Kidney tubule cell (primary cell): ENCODE measurements at regions not wholly inside any gene's neighbourhood (a gene's known extent, or its start where the extent isn't known, plus 50 kb on each side); places are given as distances from the start of the nearest gene placed in this dataset.

ENCODE experiments used
- DNase-seq: peaks from one replicate; pipeline ENCODE4 v3.0.0-alpha.2; 2018; ENCODE audit warnings: low spot score

- DNase-seq: no peak
Observed at GRCh38 chr10:47077941-47078340, 166.7 kb downstream of the PTPN20 start.

- DNase-seq: no peak
Observed at GRCh38 chr10:47078393-47079203, 167.4 kb downstream of the PTPN20 start.

DNA sequence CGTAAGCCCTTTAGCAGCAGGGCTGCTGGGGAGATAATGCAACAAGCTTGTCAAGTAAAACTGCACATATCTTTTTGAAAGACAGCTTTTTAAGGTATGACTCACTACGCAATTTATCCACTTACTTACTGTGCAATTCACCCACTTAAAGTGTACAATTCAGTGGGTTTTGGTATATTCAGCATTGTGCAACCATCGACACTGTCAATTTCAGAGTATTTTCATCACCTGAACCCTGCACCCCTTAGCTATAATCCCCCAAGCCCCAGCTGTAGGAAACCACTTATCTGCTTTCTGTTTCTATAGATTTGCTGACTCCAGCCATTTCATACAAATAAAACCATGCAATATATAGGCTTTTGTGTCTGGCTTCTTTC lies 168.0 kb downstream of the PTPN20 start:
- no peak for DNase-seq

DNA sequence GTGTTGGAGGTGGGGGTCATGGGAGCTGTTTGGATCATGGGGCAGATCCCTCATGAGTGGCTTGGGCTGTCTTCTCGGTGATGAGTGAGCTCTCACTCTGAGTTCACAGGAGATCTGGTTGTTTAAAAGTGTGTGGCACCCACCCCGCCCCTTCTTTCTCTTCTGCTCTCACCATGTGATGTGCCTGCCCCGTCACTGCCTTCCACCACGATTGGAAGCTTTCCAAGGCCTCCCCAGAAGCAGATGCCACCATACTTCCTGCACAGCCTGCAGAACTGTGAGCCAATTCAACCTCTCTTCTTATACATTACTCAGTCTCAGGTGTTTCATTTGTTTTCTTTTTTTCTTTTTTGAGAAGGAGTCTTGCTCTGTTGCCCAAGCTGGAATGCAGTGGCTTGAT lies 170.0 kb downstream of the PTPN20 start:
- DNase-seq: no peak

- DNase-seq: no peak
Observed at GRCh38 chr10:47082055-47082784, 171.0 kb downstream of the PTPN20 start.

- DNase-seq: no peak
Observed at GRCh38 chr10:47087667-47088066, 176.4 kb downstream of the PTPN20 start.

DNA sequence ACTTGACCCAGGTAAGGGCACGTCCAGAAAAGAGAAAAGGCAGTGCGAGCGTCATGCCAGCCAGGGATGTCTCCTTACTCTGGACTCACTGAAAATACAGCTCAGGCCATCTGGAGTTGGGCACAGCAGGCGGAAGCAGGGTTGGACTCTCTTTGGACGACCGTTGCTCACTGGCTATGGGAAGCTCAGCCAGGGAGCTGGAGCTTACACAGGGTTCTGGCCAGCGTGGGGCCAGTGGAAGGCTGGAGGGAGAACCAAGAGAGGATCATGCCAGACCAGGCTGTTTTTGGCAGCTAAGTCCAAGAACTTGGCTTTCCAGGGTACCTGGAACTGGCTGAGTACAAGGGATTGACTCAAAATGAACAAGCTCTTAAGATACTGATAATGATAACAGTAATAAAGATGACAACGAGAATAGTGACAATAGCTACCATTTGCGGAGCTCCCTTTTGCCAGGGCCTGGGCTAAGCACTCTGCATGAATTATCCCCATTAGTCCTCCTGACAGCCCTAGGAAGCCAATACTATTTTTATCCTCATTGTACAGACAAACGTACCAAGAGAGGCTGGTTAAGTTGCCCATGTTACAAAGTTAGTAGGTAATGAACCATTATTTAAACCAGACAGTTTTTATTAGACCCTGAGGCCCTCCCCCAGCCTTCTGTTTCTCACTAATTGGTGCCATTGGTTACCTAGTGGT lies 177.6 kb downstream of the PTPN20 start:
- no peak for DNase-seq

DNA sequence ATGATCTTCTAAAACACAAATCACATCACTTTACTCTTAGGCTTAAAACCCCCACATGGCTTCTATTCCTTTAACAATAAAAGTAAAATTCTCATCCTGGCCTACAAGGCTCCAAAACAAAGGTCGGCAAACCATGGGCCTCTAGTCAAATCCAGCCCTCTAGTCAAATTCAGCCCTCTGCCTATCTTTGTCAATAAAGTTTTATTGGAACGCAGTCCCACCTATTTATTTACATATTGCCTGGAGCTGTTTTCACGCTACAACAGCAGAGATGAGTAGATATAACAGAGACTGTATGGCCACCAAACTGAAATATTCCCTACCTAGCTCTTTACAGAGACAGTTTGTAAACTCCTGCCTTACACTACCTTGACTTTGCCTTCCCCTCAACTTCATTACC lies 178.8 kb downstream of the PTPN20 start:
- no peak for DNase-seq

DNA sequence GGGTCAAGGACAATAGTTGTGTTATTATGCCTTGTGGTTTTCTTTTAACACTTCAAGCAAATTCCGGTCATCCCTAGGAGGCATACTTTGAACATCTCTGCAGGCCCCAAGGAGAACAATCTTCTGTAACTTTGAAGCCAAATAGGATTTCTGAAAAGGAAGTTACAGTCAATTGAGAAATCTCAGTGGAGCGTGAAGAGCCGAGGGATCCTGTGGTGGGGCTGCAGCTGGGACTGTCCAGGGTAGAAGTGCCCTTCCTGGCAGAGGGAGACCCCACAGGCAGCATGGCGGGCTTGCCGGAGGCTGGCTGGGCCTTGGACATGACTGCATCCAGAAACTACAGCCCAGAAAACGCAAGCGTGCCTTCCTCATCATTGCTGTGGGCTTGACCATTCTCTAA lies 179.7 kb downstream of the PTPN20 start:
- DNase-seq: no peak

- DNase-seq: no peak
Observed at GRCh38 chr10:47091421-47091820, 180.2 kb downstream of the PTPN20 start.

GRCh38 chr10:47092376-47092775 lies 181.1 kb downstream of the PTPN20 start:
- no peak for DNase-seq

DNA sequence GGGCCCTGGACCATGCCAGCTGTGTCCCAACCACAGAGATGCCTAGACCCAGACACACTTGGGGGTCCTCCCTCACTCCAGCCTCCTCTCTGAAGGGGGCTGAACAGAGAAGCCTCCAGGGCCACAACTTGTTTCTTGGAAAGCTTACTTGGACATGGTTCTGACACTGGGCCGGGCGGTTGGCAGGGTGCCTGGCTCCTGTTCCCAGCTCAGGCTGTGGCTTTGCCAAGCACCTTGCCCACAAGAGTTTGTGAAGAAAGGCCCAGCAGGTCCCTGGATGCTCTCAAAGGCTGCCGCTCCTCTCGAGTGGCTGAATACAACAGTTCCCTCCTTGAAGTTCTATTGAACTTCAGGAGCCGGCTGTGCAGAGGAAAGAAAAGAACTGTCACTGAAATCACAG lies 181.6 kb downstream of the PTPN20 start:
- DNase-seq: no peak

GRCh38 chr10:47094126-47094525 lies 182.9 kb downstream of the PTPN20 start:
- DNase-seq: no peak

- no peak for DNase-seq
Observed at GRCh38 chr10:47094636-47095035, 183.4 kb downstream of the PTPN20 start.

DNA sequence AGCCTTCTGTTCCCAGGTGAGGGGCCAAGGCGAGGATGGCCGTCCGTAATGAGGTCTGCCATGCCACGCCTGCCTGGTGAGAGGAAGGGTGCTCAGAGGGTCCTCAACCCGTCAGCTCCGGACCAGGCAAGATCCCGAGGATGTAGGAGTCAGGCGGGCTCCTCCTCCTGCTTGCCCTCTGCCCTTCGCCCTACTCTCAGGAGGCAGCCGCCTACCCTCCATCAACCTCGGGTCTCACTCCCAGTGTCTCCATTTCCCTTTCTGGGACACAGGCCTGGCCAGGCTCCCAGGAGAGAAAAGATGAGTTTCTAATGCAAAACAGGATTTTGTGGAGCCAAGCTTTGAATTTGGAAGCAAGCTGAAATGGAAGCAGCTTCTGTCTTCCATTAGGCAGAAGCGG lies 184.0 kb downstream of the PTPN20 start:
- no peak for DNase-seq

DNA sequence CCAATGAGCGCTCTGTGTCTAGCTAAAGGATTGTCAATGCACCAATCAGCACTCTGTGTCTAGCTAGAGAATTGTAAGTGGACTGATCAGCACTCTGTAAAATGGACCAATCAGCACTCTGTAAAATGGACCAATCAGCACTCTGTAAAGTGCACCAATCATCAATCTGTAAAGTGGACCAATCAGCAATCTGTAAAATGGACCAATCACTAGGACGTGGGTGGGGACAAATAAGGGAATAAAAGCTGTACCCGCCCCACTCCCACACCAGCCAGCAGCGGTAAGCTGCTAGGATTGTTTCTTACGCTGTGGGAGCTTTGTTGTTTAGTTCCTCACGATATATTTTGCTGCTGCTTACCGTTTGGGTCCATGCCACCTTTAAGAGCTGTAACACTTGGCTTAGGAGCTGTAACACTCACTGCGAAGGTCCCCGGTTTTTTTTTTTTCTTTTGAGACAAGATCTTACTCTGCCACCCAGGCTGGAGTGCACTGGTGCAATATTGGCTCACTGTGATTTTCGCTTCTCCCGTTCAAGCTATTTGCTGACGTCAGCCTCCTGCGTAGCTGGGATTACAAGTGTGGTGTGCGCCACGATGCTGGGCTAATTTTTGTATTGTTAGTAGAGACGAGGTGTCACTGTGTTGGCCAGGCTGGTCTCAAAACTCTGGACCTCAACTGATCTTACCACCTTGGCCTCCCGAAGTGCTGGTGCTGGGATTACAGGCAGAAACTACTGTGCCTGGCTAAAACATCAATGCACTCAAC lies 184.8 kb downstream of the PTPN20 start:
- no peak for DNase-seq

- DNase-seq: no peak
Observed at GRCh38 chr10:47098238-47098637, 187.0 kb downstream of the PTPN20 start.

- no peak for DNase-seq
Observed at GRCh38 chr10:47098964-47099363, 187.7 kb downstream of the PTPN20 start.

DNA sequence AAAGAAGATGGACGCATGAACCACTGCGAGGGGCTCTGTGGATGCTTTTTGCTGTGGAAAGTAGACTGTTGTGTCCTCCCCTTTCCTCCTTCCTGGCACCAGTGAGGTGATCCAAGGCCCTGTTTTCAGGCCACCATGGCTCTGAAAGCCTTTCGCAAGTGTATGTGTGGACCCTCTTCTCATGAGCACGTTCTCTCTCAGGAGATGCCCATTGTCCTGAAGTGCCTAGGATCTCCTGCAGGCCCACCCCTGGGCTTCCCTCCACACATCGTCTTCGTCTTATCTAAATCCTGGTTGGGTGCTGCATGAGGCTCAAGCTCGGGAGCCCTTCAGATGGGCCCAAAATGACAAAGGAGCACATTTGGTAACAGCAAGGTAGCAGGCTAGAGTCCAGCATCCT lies 188.2 kb downstream of the PTPN20 start:
- no peak for DNase-seq

DNA sequence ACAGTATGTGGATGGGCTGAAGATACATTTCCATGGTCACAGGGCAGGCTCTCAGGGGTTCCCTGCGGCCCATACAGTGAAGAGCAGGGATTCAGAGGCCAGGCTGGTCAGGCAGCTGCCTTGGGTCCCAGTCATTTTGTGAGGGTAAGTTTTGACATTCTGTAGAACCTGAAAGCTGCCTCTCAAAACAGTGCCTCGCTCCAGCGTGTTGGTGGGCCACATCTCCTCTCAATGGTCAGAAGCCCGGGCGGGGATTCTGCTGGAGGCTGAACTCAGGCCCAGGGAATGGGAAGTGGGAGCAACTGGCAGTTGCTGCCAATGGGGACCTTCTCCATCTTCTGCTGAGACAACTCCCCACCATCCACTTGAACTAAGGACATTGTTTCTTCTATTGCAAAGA lies 190.0 kb downstream of the PTPN20 start:
- DNase-seq: no peak

DNA sequence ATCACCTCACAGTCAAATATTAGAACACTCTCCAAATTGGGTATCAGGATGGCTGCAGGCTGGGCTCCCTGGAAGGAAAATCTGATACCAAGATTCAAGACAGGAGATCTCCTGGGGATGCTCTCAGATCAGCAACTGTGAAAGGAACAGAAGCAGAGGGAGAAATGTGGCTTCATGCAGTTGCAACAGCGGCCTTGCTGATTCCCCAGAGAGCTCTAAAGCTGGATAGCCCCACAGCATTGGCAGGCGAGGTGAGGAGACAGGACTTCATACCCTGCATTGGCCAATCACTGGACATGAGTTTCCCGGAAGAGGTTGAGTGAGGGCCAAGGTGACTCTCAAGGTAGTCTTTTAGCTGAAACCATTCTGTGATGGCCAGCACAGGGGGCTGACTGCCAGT lies 190.6 kb downstream of the PTPN20 start:
- no peak for DNase-seq

GRCh38 chr10:47104151-47104605 lies 192.9 kb downstream of the PTPN20 start:
- DNase-seq: no peak
